ENCODE measurements at regions not wholly inside any gene's neighbourhood (a gene's known extent, or its start where the extent isn't known, plus 50 kb on each side); places are given as distances from the start of the nearest gene placed in this dataset.
"Not testable (repeated sequence)": the region's sequence is repeated elsewhere in the genome, so short reads cannot be mapped to it uniquely, and the experiment has no call there.

DNA sequence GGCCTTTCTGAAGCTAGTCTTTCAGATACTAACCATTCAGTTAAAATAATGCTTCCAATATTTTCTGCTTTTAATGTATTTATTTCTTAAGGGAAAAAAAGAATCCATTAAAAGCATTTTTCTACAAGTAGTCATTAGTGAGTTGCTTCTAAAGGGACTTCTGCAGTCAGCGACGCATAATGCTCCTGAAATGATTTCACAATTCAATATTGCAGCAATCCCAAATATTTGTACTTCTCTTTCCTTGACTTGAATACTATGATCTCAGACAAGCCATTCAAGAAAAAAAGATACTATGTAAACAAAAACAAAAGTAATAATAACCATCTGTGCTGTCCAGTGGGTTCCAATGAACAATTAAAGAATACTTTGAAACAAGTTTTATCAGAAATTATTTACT is 681.0 kb downstream of the DIPK2A start:
- no peak for DNase-seq

DNA sequence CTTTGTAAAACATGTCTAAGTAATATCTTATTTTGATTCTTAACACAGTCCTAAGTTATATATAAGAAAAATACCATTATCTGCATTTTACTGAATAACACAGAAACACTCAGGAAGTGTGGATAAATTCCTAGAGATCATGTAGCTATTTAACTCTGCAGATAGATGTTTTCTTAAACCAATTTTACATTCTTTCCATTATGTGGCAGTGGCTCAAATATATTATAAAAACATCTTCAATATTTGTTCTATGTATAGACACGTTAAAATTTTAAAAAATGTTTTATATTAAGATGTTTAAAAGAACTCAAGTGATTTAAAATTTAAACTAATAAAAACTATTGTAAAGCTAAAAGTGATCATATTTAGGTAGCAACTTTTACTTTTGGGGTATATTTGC is 683.8 kb downstream of the DIPK2A start:
- no peak for DNase-seq

DNA sequence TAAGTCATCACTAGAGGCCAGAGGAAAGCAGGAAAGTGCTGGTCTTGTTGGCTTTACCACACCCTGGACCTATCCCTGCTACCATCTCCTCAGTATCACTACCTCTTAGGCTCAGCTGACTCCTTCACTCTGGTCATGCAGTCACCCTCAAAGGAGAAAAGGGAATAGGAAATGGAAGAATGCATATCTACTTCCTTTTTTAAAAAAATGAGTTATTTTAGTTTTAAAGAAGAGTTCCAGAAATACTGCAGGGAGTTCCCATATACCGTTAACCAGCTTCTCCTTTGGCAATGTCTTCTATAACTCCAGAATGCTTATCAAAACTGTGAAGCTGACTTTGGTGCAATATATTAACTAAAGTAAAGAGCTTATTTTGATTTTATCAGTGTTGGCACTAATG is 688.6 kb downstream of the DIPK2A start:
- no peak for DNase-seq

DNA sequence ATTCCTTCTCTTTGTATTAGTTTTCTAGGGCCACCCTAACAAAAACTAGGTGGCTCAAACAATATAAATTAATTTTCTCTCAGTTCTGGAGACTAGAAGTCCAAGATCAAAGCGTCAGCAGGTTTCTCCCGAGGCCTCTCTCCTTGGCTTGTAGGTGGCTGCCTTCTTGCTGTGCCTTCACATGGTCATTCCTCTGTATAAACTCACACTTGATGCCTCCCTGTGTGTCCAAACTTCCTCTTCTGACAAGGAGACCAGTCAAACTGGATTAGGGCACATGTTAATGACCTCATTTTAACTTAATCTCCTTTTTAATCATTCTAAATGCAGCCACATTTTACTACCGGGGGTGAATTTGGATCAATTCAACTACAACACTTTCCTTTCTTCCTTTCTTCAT is 691.1 kb downstream of the DIPK2A start:
- no peak for DNase-seq

DNA sequence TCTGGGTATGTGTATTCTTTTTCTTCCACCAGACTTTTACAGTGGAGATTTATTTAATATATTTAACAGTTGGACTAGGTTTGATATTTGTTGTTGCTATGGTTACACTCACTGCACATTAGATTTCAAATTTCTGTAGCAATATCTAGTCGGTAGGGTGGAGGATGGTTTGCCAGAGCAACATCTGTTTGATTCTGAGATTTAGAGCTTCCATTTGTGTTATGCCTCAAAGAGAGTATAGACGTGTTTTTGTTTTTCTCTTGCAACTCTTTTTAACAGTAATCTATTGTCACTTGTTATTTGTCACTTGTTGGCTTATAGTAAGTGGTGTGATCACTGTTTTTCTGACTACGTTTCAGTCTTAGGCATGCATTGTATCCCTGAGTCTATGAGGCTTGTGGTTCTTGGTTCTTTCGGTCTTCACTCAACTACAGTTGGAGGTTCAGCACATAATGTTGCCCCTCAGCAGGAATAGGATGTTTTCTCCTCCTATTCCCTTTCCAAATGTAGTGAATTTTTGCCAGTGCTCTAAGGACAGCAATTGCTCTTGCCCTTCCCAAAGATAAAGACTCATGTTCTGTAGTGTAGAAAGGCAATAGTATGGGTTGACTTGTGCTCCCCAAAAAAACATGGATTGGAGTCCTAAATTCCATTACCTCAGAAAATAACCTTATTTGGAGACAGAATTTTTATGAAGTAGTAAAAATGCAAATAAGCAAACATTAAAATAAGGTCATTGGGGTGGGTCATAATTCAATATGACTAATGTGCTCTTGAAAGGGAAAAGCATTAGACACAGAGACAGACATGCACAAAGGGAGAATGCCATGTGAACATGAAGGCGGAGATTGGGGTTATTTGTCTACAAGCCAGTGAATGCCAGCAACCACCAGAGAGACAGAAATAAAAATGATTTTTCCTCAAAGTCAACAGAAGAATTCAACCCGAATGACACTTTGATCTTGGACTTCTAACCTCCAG is 692.1 kb downstream of the DIPK2A start:
- no peak for DNase-seq

DNA sequence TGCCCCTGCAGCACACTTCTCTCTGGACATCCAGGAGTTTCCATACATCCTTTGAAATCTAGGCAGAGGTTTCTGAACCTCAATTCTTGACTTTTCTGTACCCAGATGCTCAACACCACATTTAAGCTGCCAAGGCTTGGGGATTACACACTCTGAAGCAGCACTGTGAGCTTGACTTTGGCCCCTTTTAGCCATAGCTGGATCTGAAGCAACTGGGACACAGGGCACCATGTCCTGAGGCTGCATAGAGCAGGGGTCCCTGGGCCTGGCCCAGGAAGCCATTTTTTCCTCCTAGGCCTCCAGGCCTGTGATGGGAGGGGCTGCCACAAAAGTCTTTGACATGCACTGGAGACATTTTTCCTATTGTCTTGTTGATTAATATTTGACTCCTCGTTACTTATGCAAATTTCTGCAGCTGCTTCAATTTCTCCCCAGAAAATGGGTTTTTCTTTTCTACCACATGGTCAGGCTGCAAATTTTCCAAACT is 694.0 kb downstream of the DIPK2A start:
- no peak for DNase-seq

DNA sequence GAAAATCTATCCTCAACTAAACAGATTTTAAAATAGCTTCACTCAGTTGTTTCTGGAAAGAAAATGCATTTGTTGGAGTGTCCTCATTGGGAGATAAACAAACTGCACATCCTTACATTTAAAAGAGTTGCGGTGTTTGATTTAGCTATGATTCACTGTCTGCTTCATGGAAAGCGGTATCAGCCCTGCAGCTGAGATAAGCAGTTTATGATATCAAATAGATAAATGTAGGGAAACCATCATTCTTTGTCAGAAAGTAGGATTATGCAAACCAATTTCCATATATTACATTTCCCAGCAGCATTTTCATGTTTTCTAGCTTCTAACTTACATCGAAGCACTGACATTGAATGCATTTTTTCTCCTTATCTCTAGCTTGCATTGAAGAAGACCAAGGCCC is 698.9 kb downstream of the DIPK2A start:
- no peak for DNase-seq

DNA sequence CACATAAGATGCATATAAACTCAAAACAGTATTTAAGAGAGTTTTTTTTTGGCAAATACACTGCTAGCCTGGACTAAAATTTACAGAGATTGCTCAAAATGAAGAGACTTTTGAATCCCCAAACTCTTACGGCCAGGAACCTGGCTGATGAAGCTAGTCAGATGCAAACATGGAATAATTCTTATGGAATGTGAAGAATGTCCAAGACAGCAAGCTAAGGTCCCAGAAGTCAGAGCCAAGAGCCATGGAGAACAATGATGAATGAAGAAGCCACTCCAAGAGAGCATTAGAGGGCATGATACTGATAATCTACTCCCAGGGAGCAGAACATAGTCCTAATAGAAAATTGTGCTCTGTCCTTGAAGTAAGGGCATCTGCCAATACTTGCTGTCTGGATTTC is 705.5 kb downstream of the DIPK2A start:
- no peak for DNase-seq

DNA sequence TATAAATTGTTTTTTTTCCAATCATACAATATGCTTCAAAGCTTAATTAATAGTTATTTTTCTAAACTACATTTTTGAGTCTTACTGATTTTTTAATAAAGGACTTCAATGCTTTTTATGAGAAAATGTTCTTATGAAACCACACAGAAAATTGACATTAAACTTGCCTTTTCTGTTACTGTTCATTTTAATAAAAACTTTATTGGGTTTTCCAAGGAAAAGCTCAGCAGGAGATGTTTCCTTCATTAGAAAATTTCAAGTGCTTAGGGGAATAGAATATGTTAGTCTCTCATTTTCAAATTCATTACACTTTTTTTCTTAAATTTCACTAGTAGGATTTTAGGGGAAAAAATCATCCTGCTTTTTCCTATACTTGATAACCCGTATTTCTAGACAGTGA is 711.4 kb downstream of the DIPK2A start:
- DNase-seq = no peak

DNA sequence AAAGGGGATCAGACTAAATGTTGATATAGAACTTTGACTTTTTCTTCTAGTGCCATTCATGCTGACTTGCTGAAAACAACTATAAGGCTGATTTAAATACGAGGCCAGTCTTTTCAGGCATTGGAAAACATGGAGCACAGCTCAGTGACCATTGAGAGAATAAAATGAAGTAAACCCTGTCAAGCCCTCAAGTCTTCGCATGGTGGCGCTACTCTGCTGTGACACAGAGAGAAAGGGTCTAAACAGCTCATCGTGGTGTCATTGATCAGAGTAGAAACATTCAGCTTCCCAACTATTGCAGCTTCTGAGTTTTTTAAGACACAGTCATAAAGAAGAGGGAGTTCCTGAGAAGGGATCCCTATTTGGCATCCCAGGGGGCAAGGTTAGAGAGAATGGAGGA is 716.2 kb downstream of the DIPK2A start:
- DNase-seq = no peak

DNA sequence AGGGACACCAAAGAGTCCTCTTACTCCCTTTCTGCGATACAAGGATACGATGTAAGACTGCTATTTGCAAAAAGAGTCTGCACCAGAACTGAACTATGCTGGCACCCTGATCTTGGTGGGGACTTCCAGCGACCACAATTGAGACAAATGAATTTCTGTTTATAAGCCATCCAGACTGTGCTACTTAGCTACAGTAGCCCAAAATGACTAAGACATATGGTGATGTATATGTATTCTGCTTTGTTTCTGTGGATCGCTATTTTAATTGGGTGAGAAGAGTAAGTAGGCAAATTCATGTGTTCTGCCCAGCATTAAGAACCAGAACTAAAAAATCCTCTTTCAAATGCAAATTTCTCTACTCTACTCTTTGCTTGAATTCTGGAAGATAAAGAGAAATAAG is 720.9 kb downstream of the DIPK2A start:
- no peak for DNase-seq

DNA sequence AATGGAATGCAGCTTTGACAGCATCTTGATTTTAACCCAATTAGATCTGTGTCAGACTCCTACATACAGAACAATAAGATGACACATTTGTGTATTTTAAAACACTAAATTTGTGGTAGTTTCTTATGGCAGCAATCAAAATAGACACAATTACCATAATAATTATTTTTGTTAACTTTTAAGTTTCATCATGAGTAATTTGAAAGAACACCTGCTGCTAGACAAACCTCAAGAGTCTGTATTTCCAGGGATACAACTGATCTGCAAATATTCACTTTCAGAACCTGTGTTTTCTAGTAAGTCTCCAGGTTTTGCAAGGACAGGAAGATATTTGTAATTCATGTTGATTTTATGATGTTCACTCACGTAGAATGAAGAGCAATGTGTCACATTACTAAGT is 736.8 kb downstream of the DIPK2A start:
- no peak for DNase-seq

DNA sequence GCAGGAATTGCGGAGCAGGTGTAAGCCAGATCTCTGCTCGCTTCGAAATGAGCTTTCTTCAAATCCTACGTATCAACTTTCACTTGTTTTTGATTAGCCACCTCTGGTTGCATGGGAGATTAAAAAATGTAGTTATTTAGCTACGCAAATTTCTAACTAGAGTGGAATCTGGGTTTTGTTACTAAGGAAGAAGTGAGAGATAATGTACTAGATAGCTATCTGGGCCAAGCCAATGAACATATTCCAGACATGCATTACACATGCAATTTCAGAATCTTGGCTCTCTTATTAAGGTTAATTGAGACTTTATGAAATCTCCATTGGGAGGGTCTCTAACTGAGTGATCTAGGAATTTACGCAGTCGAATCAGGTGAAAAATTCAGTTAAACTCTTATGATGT is 765.7 kb downstream of the DIPK2A start:
- no peak for DNase-seq

DNA sequence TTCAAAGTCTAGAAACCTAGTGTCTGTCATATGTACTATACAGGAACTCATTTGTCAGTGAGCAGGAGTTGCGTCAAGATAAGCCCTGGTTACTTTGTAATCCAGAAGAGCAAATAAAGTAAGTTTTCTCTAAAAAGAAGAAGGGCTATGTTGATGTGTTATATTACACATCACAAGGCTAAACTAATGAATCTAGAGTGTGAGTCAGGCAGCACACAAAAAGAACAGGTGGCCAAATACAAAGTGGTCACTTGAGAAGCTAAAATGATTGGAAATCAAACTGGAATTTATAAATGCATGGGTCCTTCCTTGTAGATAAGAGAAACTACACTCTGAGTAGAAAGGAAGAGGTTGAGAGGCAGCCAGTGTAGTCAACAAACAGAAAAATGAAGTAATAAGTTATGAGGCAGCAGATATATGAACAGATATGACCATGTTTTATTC is 771.6 kb downstream of the DIPK2A start:
- DNase-seq = no peak

DNA sequence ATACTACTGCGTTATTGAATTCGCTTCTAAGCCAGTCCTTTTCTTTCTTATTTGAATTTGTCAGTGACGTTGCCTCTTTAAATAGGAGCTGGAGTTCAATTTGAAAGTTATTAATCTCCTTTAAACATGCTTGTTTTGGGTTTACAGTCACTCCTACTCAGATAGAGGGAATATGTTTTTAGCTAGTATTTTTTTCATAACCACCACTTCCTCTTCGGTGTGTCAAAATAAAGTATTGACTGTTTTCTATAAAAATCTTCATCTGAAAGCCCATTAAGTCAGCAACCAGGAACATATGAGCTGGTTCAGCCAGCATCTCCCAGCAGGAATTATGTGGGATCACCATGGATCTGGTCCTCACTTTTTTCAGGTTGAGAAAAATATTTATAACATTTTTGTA is 772.9 kb downstream of the DIPK2A start:
- no peak for DNase-seq

DNA sequence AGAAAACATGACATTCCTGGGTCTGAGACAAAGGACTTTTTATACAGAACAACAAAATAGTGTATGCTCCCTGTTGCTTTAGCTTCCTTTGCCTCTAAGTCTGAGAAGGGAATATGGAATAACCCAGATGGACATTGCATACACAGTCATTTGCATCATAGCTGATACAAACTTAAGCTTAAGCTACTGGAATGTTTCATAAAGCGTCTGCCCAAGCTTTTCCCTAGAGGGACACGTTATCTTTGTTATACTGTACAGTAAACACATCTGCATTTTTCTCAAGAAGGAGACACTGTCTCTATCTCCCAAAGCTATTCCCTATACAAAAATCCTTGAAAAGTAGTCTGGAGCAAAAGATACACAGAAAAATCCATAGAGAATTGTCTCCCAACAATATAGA is 775.0 kb downstream of the DIPK2A start:
- no peak for DNase-seq

DNA sequence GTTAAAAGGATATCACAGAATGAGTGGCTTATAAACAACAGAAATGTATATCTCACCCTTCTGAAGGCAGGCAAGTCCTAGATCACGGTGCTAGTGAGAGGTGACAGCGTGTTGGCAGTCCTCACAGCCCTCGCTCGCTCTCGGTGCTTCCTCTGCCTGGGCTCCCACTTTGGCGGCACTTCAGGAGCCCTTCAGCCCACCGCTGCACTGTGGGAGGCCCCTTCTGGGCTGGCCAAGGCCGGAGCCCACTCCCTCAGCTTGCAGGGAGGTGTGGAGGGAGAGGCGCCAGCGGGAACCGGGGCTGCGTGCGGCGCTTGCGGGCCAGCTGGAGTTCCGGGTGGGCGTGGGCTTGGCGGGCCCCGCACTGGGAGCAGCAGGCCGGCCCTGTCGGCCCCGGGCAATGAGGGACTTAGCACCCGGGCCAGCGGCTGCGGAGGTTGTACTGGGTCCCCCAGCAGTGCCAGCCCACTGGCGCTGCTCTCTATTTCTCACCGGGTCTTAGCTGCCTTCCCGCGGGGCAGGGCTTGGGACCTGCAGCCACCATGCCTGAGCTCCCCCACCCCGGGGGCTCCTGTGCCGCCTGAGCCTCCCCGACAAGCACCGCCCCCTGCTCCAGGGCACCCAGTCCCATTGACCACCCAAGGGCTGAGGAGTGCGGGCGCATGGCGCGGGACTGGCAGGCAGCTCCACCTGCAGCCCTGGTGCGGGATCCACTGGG is 778.1 kb downstream of the DIPK2A start:
- DNase-seq = not testable (repeated sequence)

DNA sequence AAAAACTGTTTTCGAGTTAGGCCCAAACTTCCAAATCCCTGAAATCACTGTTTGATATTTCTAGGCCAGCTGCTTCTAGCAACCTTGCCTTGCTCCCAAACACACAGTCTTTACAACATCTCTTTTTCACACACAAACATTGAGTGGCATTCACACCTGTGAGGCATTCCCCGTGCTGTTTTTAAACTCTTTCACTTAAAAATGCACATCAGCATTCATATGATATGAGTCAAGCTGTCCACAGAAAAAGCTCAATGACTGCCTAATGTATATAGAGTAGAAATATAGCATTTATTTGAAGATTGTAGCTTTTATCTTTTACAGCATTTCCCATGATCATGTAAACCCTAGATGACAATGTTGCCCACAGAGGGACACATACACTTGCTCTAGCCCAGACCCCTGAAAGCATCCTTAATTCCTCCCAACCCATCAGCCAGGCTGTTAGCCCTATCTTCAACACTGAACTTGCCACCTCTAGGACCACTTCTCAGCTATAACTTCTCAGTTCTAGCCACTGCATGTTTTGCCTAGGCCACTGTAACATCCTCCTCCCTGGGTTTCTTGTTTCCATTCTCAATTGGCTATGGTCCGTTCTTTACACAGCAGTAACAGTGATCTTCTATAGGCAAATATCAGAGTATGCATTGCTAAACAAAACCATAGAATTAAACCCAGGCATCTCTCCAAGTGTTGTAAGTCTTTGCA is 782.6 kb downstream of the DIPK2A start:
- DNase-seq = no peak

DNA sequence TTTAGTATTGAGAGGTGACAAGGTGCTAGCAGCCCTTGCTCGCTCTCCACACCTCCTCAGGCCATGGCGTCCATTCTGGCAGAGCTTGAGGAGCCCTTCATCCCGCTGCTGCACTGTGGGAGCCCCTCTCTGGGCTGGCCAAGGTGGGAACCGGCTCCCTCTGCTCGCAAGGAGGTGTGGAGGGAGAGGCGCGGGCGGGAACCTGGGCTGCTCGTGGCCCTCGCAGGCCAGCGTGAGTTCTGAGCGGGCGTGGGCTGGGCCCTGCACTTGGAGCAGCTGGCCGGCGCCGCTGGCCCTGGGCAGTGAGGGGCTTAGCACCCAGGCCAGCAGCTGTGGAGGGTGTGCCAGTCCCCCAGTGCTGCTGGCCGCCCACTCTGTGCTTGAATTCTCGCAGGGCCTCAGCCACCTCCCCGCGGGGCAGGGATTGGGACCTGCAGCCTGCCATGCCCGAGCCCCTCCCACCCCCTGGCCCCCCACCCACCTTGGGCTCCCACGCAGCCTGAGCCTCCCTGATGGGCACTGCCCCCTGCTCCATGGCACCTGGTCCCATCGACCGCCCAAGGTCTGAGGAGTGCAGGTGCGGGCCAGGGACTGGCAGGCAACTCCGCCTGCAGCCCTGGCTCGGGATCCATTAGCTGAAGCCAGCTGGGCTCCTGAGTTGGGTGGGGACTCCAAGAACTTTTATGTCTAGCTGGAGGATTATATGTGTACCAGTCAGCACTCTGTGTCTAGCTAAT is 785.2 kb downstream of the DIPK2A start:
- no peak for DNase-seq

DNA sequence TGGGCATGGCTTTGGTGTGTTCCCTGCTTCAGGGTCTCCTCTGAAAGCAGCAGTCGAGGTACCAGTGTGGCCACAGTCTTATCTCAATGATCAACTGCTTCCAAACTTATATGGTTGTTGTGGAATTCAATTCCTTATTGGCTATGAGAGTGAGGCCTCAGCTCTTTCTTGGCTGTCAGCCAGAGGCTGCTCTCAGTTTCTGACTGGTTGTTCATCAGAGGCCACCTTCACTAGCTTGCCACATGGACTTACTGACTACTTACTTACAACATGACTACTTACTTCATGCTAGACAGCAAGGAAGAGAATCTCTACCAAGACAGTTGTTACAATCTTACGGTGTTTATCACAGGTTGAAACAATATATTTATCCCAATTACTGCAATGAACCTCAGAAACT is 789.2 kb downstream of the DIPK2A start:
- DNase-seq = no peak

DNA sequence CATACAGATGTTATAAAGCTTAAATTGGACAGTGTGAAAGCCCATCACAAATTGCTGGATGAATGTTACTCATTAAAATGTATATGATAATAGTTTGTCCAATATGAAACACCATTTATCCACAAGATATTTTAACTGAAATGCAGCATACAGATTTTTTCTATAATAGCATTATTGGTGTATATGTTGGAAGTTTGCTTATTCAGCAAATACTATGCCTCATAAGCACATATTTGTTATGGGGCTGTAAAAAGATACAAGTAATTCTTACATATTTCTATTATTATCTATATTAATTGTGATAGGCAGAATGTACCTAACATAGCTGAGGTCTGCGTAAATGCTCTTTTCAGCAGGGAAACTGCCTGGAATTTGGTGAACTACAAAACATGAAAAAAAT is 790.5 kb downstream of the DIPK2A start:
- no peak for DNase-seq

DNA sequence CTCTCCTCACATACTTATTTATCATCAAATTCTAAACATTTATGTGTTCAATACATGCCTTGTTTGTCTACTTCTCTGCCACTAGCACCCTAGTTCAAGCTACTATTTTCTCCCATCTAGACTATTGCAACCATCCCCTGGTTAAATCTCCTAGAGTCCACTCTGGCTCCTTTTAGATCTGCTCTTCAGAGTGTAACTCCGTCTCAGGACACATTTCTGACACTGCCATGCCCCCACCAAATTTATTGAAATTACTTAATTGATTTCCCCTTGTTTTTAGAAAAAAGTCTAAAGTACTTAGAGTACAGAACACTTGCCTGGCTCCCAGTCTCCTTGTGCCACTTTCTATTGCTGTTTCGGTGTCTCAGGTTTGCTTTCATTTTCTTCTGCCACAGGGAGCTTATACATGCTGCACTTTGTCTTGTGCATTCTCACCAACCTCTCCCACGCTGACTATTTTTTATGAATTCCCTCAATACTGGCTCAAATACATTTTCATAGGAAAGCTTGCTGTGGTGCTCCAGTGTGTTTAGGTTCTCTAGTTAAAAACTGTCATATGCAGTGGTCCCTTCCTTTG is 792.3 kb downstream of the DIPK2A start:
- DNase-seq = no peak
